Tongue (tissue), 1 donor: ENCODE measurements at regions not wholly inside any gene's neighbourhood (a gene's known extent, or its start where the extent isn't known, plus 50 kb on each side); places are given as distances from the start of the nearest gene placed in this dataset.
"Not testable (repeated sequence)": the region's sequence is repeated elsewhere in the genome, so short reads cannot be mapped to it uniquely, and the experiment has no call there.

Source experiments
- DNase-seq: peaks from one replicate; pipeline ENCODE4 v3.0.0-alpha.2; 2015

- DNase-seq = no peak
Observed at GRCh38 chr1:105180789-105181188, 1431.1 kb downstream of the AMY1C start.

GRCh38 chr1:105204836-105205371, 1455.2 kb downstream of the AMY1C start:
- DNase-seq = no peak

- no peak for DNase-seq
Observed at GRCh38 chr1:105208581-105208980, 1458.9 kb downstream of the AMY1C start.

- DNase-seq = no peak
Observed at GRCh38 chr1:105210747-105211146, 1461.0 kb downstream of the AMY1C start.

GRCh38 chr1:105231378-105231777, 1481.7 kb downstream of the AMY1C start:
- DNase-seq = no peak

- no peak for DNase-seq
Observed at GRCh38 chr1:105243411-105243810, 1493.7 kb downstream of the AMY1C start.

DNA sequence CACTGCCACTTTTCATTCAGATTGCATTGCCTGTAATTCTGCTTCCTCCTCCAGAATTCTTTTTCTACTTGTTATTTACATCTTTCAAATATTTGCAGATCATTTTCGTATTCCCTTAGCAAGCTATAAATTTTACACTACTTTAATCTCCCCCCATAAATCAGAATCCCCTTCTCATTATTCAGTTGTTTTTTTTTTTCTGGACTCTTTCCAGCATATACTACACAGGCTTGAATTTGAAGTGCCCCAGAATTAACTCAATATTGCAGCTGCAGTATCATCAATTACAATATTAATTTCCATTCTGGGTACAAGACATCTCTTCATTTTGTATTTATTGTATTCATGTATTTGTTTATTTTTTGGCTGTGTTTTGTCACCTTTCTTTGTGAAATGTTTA, 1494.3 kb downstream of the AMY1C start:
- DNase-seq = no peak

DNA sequence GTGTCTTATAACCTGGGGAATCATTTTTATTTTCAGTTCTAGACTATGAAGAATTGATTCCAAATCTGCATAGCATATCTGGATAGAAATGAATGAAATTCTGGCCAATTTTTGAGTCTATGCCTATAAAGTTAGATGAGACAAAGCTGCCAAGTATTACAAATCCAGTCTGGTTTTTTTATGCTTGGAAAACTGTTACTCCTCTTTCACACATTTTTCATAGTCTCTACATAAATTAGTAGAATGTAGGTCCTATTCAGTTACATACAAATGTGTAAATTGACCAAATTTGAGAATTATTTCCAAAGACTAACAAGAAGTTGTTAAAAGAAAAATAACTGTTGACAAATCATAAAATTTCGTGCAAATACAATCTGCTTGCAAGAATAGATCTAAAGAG, 1505.2 kb downstream of the AMY1C start:
- DNase-seq = no peak

DNA sequence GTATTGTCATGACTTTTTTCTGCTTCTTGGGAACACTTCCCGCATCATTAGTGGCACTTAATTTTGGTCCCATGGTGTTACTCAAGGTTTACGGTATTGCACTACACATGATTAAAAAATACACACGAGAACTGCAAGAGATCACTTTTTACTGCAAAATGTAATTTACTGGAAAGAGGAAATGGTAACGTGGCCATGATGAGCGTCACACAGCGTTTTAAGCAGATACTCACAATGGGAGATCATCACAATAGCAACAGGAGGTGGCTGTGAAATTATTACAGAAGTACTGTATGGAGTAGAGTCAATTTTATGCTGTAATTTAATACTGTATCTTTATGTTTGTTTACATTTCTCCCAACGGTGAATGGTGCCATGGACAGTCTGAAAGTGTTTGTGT, 1510.3 kb downstream of the AMY1C start:
- no peak for DNase-seq

GRCh38 chr1:105270966-105271365, 1521.3 kb downstream of the AMY1C start:
- no peak for DNase-seq

DNA sequence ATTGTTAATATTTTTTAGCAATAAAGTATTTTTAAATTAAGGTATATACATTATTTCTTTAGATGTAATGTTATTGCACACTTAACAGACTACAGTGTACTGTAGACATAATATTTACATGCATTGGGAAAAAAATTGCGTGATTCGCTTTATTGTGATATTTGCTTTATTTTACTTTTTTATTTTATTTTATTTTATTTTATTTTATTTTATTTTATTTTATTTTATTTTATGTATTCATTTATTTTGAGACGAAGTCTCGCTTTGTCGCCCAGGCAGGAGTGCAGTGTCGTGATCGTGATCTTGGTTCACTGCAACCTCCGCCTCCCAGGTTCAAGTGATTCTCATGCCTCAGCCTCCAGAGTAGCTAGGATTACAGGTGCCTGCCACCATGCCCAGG, 1522.7 kb downstream of the AMY1C start:
- DNase-seq = not testable (repeated sequence)

DNA sequence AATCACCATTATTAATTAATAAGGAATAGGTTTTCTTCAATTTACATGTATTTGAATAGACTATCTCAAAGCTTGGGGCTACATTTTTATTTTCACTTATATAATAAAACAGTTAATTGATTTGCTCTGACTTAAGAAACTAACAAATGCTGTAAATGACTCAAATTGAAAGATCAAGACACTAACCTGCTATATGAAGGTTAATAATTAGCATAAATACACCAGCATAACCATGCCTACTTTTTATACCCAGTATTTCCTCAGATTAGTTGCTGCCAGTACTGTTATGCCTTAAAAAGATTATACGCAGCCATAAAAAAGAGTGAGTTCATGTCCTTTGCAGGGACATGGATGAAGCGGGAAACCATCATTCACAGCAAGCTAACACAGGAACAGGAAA, 1545.1 kb downstream of the AMY1C start:
- DNase-seq = no peak

DNA sequence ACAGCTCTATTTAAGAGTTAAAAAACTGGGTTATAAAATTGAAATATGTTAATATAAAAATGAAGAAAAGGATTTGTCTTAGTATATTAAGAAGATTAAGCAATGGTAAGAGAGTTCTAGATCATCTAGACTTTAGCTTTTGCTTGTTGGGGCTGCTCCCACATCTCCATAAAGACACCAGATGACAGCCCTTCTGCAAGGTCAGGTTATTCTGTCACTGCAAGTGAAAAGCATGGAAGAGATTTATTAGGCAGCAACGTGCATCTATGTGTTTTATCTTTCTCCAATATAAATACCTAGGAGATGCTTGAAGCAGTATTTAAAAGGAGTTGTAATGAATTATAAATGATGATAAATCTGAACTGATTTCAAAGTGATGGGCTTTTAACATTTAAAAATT, 1560.4 kb downstream of the AMY1C start:
- no peak for DNase-seq

DNA sequence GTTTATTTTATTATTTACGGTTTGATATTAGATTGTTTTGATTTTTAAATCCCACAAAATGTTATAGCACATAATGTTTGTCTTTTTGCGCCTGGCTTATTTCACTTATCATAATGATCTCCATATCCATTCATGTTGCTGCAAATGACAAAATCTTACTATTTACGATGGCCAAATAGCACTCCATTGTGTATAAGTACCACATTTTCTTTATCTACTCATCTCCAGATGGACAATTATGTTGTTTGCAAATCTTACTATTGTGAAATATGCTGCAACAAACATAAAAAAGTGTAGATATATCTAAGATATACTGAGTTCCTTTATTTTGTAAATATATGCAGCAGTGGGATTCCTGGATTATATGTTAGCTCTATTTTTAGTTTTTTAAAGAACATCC, 1568.3 kb downstream of the AMY1C start:
- no peak for DNase-seq

- no peak for DNase-seq
Observed at GRCh38 chr1:105326886-105327285, 1577.2 kb downstream of the AMY1C start.

GRCh38 chr1:105337420-105337819, 1587.7 kb downstream of the AMY1C start:
- no peak for DNase-seq

GRCh38 chr1:105343317-105343716, 1593.6 kb downstream of the AMY1C start:
- no peak for DNase-seq

GRCh38 chr1:105359457-105359856, 1609.8 kb downstream of the AMY1C start:
- DNase-seq = no peak

DNA sequence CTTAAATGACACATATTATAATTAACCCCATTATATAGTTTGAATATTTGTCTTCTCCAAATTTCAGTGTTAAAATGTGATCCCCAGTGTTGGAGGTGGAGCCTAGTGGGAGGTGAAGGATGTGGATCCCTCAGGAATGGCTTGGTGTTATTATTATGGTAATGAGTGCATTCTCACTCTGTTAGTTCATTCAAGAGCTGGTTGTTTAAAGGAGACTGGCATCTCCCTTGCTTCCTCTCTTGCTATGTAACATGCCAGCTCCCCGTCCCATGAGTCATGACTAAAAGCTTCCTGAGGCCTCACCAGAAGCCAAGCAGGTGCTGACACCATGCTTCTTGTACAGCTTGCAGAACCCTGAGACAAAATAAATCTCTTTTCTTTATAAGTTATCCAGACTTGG, 1612.7 kb downstream of the AMY1C start:
- DNase-seq = no peak

DNA sequence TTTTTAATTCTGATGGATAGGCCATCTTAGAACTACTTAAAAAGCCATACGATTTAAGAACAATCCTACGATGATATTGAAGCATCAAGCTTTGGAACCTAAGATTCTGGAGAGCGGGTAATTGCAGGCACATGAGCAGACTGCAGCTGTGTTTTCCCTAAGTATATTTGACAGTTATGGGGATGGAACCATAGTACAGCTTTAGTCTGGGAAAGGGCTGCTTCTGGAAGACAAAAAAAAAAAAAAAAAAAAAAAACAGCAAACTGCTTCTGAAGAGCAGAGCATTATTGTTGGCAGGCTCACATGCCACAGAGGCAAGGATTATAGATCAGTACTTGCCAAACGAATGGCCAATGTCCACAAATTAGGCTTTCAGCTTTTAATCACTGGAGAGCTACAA, 1618.7 kb downstream of the AMY1C start:
- DNase-seq = no peak

DNA sequence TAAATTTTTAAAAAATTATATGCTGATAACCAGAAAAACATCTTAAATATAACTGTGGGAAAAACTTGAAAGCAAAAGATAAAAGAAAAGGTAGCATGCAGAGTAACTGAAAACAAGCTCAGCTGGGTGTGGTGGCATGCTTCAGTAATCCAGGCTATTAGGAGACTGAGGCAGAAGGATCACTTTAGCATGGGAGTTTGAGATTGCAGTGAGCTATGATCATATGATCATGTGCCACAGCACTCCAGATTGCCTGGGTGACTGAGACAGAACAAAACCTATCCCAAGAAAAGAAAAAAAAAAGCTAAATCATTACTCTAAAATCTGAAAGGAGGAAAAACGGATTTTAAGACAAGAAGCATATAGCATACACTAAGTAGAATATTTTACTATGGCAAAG, 1624.0 kb downstream of the AMY1C start:
- DNase-seq = no peak

DNA sequence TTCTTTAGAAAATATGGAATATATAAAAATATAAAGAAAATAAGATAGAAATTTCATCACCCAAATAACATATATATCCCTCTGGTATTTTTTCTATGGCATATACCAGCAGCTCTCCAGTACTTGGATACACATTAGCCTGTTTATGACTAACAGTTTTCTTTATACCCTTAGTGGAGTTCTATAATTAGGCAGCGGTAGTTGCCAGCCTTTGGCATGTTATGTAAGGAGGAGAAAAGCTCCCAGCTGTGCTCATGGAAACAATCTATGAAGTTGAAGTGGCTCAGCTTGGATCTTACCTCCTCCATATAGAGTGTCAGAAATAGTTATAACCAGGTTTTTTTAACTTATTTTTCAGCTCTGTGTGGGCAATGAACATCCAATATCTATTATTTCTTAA, 1636.8 kb downstream of the AMY1C start:
- peak; percentile 25 for DNase-seq

DNA sequence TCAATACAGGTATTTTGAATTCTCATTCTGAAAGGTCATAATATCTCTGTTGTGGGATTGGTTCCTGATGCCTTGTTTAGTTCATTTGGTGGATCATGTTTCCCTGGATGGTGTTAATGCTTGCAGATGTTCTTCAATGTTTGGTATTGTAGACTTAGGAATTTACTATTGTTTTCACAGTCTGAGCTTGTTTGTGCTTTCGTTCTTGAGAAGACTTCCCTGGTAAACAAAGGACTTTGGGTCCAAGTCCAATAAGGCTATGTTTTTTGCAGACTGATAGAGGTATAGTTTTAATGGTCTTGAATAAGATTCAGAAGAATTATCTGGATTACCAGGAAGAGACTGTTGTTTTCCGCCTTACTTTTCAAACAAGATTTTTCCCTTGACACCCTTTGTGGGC, 1646.3 kb downstream of the AMY1C start:
- no peak for DNase-seq

DNA sequence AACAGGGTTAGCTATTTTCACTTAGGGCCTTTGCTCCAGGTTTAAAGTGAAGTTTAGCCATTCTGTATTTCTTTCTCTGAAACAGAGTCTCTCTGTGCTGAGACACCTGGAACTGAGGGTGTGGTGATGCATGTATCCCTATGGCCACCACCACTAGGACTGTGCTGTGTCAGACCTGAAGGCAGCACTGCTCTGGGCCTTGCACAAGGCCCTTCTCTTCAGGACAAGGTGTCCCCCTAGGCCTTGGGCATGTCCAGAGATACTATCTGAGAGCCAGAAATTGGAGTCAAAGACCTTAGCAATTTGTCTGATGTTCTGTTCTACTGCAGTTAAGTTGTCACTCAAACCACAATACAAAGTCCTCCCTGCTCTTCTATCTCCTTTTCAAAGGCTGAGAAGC, 1649.2 kb downstream of the AMY1C start:
- no peak for DNase-seq

DNA sequence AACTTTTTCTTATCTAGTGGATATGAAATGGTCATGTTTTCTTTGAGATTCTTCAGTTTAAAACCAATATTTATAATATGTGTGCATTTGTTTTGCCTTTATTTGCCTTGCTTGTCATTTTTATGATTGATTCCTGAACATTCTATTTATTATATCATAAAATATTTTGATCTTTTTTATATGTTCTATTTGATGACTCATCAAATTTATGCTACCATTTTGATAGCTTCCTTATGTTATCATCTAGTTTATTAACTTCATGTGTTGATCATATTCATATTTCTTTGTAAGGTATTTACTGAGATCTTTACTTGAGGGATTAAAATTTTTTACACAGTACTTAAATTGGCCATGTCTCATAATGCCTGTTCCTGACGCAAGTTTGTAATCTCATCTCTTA, 1650.0 kb downstream of the AMY1C start:
- DNase-seq = no peak
